NCI-H226 (cell line): ENCODE measurements at regions not wholly inside any gene's neighbourhood (a gene's known extent, or its start where the extent isn't known, plus 50 kb on each side); places are given as distances from the start of the nearest gene placed in this dataset.
"Not testable (repeated sequence)": the region's sequence is repeated elsewhere in the genome, so short reads cannot be mapped to it uniquely, and the experiment has no call there.

Experiments
- DNase-seq: peaks from one replicate; pipeline ENCODE4 v3.0.0-alpha.2; 2015

GRCh38 chr1:24268555-24268954 is 50.6 kb upstream of the GRHL3 start:
- not testable (repeated sequence) for DNase-seq

GRCh38 chr1:24266998-24267397 is 52.2 kb upstream of the GRHL3 start:
- no peak for DNase-seq

DNA sequence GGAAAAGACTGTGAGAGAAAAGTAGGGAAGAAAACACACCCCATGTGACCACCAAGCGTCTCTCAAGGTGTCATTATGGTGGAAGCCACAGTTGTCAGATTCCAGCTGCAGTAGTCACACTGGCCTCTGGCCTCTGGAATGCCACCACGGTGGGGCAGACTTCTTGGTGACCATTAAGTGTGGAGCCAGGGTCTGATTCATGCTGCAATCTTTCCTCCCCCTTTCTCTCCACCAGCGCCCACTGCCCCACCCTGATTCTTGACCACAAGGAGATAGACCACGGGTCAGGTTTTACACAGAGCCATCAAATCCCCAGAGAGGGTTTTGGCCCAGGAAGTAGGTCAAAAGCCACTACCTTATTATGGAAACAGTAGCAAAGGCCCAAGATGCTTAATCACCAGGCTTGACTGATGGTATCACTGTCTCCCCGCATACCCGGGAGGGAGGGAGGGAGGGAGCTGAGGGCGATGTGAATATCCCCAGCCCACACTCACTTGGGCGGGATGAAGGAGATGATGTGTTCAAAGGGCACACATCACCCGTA is 52.7 kb upstream of the GRHL3 start:
- DNase-seq = peak; percentile 91

- no peak for DNase-seq
Measured at GRCh38 chr1:24263746-24264145, 55.4 kb upstream of the GRHL3 start.

- no peak for DNase-seq
Measured at GRCh38 chr1:24263211-24263610, 55.9 kb upstream of the GRHL3 start.

GRCh38 chr1:24261977-24262376 is 57.2 kb upstream of the GRHL3 start:
- no peak for DNase-seq

DNA sequence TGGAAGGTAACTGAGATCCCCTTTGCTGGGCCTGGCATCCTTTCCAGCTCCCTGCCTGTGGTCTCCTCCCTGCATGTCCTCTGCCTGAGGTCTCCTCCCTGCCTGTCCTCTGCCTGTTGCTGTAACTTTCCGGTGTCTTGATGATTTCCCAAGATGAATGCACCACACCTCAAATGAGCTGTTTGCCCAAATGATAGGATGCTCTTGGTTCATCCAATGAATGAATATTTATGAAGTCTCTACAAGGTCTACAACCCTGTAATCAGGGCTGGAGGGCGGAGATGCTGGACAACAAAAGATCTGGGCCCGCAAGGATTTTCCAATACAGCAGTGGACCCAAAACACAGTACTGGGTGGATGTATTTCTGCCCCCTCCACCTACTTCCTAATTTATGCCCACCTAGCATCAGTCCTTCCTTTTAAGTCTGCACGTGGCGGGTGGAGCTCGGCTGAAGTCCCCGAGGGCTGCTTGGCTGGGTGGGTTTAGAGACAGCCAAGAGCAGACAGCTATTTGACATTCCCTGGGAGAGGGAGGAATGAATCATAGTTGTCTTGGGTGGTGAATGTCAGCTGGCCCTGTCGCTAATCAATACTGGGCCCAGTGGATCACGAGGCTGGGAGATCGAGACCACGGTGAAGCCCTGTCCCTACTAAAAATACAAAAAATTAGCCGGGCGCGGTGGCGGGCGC is 60.3 kb upstream of the GRHL3 start:
- DNase-seq = no peak

DNA sequence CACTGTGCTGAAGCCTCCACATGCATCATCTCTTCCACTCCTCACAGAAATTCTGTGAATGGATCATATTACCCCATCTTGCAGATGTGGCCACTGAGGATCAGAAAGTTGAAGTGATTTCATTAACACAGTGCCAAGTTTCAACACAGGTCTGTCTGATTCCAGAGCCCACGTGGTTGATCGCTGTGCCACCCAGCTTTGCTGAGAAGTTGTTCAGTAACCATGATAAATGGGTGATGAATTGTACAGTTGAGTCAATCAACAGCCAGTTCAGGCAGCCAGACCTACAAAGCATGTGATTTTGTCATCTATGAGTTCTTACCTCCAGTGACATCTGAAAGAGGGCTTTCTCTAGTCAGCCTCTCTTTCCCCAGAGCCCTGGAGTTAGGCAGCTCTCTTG is 61.8 kb upstream of the GRHL3 start:
- DNase-seq = no peak

- DNase-seq = no peak
Measured at GRCh38 chr1:24256687-24257086, 62.5 kb upstream of the GRHL3 start.

DNA sequence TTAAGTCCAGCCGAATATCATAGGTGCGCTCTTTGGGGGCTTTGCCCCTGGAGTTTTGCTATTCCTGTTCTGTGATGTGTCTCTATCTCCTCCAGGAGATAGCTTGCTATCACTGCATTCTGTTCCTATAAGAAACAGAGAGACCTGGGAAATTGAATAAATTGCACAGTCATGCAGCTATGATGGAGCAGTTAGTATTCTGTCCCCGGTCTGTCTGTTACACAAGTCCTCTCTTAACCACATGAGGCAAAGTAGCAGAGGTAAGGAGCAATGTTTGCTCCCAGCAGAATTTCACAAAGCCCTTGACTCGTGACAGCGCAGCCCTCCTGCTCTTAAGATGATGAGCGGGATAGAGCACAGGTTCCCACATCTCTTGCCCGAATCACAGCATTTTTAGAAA is 63.9 kb upstream of the GRHL3 start:
- DNase-seq = no peak

DNA sequence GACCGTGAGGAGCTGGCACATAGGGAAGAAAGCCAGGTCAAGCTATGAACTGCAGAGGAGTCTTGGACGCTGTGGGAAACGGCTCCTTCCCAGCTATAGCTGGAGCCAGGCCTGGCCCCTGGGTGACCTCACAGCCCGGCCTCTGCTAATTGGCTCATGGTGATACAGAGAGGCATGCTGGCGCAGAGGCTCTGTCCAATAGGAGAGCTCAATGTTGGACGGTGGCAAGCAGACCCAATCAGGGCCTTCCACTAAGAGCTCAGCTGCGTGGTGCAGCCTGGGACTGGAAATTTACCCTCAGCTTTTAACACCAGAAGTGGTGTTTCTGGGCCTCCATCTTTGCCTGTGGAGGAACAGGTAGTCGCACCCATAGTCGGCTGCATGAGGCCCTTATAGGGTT is 64.4 kb upstream of the GRHL3 start:
- DNase-seq = no peak

- no peak for DNase-seq
Measured at GRCh38 chr1:24253571-24253970, 65.6 kb upstream of the GRHL3 start.

GRCh38 chr1:24252185-24252780 is 65.2 kb upstream of the IFNLR1 start:
- DNase-seq = no peak

GRCh38 chr1:24251501-24251900 is 64.4 kb upstream of the IFNLR1 start:
- no peak for DNase-seq

DNA sequence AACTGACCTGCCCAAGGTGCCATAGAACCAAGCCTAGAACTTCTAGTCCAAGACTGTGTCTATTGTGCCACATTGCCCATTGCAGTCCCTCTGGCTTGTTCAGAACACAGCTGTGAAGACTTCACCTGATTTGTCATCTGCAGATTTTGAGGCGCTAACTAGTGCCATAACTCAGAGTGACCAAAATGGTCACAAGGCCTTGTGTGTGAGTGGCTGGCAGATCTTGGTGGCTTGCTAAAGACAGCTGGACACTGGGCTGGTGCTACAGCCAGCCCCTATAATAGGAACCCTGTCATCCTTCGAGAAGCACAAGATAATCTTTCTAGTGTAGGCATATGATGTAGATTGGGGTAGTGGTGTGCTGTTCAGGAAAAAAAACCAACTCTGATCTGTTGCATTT is 63.7 kb upstream of the IFNLR1 start:
- no peak for DNase-seq

GRCh38 chr1:24250224-24250623 is 63.1 kb upstream of the IFNLR1 start:
- DNase-seq = no peak

GRCh38 chr1:24248859-24249258 is 61.8 kb upstream of the IFNLR1 start:
- no peak for DNase-seq

GRCh38 chr1:24247337-24247736 is 60.2 kb upstream of the IFNLR1 start:
- not testable (repeated sequence) for DNase-seq

DNA sequence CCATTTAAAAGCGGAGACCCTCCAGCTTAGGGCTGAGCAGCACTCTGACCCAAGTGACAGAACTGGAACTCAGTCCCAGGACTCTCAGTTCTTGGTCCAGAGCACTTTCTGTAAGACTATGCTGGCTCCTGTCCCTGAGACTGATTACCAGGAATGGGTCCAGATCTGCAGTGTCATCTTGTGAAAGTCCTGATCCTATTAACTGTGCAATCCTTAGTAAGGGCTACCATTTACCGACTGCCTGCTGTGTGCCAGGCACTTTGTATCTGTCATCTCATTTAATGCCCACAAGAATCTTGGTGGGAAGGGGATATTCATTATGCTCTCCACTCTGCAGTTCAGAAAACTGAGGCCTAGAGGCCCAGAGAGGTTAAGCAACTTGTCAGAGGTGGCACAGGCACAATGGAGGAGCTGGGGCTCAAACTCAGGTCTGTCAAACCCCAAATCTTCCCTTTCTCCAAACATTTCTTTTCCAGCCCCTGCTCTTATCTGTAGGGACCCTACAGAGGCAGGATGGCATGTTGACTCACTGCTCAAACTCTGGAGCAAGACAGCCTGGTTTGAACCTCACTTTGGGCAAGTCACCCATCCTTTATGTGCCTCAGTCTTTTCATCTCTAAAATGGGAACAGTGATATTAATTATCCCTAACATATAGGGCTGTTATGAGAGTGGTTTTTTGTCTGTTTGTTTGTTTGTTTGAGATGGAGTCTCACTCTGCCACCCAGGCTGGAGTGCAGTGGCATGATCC is 57.6 kb upstream of the IFNLR1 start:
- no peak for DNase-seq

GRCh38 chr1:24237750-24238395 is 50.8 kb upstream of the IFNLR1 start:
- no peak for DNase-seq

GRCh38 chr1:24236789-24237371 is 49.8 kb upstream of the IFNLR1 start:
- peak; percentile 82 for DNase-seq
